ENCODE measurements at regions not wholly inside any gene's neighbourhood (a gene's known extent, or its start where the extent isn't known, plus 50 kb on each side); places are given as distances from the start of the nearest gene placed in this dataset.

DNA sequence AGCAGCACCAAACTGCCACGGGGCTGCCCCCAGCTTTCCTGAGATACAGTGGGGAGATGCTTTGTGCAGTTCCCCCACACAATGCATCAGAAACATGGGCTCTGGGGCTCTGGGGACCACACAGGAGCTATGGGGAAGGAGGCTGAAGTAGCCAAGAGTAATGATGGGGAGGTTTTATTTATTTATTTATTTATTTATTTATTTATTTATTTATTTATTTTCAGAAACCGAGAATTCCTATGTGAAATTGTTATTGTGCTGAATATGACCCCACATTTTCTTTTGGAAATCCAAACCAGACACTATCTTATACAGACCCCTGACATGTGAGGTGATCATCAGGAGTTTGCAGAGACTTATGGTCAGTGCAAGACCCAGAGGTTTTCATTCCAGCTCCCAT, 84.4 kb downstream of the MTNR1B start:
- TF ChIP-seq POLR2A (IDR thresholded peaks at IDR 0.05; ENCODE audit: extremely low read depth, insufficient read length) (no peak), MYC (IDR thresholded peaks at IDR 0.05; ENCODE audit: low read depth, low read length) (no peak)
- TF ChIP-seq, protein P1, sequence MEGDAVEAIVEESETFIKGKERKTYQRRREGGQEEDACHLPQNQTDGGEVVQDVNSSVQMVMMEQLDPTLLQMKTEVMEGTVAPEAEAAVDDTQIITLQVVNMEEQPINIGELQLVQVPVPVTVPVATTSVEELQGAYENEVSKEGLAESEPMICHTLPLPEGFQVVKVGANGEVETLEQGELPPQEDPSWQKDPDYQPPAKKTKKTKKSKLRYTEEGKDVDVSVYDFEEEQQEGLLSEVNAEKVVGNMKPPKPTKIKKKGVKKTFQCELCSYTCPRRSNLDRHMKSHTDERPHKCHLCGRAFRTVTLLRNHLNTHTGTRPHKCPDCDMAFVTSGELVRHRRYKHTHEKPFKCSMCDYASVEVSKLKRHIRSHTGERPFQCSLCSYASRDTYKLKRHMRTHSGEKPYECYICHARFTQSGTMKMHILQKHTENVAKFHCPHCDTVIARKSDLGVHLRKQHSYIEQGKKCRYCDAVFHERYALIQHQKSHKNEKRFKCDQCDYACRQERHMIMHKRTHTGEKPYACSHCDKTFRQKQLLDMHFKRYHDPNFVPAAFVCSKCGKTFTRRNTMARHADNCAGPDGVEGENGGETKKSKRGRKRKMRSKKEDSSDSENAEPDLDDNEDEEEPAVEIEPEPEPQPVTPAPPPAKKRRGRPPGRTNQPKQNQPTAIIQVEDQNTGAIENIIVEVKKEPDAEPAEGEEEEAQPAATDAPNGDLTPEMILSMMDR (IDR thresholded peaks at IDR 0.05; ENCODE audit: low read depth, low read length), result no peak
- TF ChIP-seq, protein P2, sequence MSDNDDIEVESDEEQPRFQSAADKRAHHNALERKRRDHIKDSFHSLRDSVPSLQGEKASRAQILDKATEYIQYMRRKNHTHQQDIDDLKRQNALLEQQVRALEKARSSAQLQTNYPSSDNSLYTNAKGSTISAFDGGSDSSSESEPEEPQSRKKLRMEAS (IDR thresholded peaks at IDR 0.05; ENCODE audit: low read depth, low read length), result no peak
